ENCODE measurements at regions not wholly inside any gene's neighbourhood (a gene's known extent, or its start where the extent isn't known, plus 50 kb on each side); places are given as distances from the start of the nearest gene placed in this dataset.
A peak's percentile ranks its signal among the peaks of the same experiment; 100 is the strongest.
"Not testable (repeated sequence)": the region's sequence is repeated elsewhere in the genome, so short reads cannot be mapped to it uniquely, and the experiment has no call there.

DNA sequence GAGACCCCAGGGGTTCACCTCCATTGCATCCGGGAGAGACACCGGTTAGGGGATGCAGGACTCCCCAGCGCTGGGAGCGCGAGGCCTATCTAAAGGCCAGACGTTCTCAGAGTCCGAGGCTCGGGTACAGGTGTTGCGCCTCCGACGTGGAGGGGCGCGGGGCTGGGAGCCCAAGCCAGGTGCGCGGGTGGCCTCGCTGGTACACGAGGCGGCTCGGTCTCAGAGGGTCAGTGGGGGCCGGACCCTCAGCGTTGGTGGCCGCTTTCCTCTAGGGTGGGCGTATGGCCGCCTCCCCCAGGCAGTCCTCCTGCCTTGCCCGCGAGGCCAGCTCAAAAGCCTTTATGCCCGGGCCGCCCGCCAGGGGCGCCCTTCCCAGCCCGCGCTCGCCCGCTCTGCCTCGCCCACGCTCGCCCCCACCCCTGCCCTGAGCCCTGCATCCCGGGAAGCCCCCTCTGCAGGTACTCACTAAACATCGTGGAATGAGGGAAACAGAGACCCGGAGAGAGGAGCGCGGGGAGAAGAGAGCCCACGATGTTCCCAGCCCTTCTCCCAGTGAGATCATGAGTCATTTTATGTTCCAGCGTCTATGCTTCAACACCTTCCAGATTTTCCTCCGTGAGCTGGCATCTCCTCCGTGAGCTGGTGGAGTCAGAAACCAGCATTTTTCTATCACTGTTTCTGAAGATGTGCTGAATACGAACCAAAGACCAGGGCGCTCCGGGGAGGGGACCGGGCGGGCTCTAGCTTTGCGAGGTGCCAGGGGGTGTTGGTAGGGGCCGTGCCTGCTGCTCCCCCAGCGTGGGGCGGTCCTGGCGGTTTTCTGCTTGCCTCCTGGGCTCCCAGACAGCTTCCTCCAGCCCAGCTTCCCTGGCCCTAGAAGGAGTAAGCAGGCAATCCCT lies 73.8 kb downstream of the DIO3 start:
- peak; percentile 36 for DNase-seq (ENCODE audit: low spot score)

GRCh38 chr14:101635749-101636560 lies 74.7 kb downstream of the DIO3 start:
- no peak for DNase-seq (ENCODE audit: low spot score)

DNA sequence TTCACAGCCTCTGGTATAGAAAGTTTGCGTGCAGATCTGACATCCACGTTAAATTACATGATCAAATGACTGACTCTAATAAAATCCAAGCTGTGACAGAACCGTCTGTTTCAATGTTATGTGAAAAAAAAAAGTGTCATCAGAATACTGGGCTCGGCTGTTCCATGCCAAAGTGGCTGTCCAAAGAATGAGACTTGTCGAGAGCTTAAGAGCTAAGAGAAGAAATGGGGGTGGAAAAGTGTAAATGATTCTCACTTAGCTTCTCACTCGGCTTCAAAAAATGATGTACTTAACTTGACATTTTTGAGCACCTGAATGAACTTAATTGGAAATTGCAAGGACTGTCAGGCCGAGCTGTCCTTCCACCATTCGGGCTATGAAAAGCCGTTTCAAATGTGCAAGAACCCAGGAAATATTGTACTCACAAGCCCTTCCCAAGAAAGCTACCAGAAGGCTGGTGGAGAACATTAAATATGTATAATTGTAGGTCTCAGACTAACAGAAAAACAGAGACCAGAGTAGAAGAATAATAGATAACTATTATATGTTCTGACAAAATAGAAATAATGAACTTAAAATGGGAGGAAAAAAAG lies 78.0 kb downstream of the DIO3 start:
- DNase-seq (ENCODE audit: low spot score): no peak

DNA sequence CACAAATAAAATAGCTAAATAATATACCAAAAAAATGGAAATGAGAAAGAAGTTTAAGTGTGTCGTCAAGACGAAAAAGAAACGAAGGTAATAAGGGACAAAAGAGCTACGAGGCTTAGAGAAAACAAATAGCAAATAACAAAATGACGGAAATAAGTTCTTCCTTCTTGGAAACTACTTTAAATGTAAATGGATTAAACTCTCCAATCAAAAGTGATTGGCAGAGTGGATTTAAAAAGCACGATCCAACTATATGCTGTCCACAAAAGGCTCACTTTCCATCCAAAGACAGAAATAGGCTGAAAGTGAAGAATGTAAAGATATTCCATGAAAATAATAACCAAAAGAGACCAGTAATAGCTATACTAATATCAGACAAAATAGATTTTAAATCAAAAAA lies 82.4 kb downstream of the DIO3 start:
- DNase-seq (ENCODE audit: low spot score): no peak

DNA sequence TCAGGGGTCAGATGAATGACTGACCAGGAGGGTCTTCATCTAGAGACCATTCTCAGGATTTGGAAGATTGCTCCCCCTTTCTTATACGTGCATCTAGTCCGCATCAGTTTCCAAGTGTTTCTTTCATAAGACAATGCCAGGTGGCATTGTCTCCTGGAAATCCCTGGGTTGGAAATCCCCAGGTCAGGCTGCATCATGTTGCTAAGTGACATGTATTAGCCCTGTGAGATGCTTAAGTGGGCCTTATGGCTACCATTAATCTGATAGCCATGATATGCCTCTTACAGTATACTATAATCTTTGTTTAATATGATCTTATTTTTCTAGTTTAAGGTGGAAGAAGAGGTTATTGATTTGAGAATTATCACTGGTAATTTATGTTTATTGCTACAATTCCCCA lies 92.8 kb downstream of the DIO3 start:
- DNase-seq (ENCODE audit: low spot score): no peak

- no peak for DNase-seq (ENCODE audit: low spot score)
These were observed 96.1 kb downstream of the DIO3 start for GRCh38 chr14:101657372-101657771.

GRCh38 chr14:101665478-101666078 lies 95.9 kb upstream of the PPP2R5C start:
- DNase-seq (ENCODE audit: low spot score): peak; percentile 42

DNA sequence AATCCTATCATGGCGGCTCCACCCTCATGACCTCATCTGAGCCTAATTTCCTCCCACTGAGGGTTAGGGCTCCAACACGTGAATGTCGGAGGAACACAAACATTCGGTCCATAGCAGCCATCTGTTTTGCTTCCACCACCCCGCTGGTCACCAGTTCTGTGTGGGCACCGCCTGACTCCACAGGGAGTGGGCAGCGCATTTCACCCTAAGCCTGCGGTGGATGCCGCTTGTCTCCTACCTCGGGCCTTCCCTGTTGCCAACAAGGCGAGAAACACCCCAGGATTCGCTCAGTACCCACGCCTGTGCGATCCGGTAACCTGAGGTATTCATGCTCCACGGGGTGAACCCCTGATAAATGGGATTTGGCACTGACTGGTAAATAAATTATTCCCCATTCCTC lies 95.2 kb upstream of the PPP2R5C start:
- no peak for DNase-seq (ENCODE audit: low spot score)

- DNase-seq (ENCODE audit: low spot score): no peak
These were observed 91.9 kb upstream of the PPP2R5C start for GRCh38 chr14:101669629-101670028.

DNA sequence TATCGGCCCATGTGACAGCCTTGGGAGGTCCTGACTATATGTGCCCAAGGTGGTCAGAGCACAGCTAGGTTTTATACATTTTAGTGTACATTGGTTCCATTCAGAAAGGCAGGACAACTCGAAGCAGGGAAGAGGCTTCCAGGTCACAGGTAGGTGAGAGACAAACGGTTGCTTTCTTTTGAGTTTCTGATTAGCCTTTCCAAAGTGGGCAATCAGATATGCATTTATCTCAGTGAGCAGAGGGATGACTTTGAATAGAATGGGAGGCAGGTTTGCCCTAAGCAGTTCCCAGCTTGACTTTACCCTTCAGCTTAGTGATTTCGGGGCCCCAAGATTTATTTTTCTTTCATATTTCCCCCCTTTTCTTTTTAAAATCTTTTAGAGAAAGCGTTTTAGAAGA lies 87.6 kb upstream of the PPP2R5C start:
- no peak for DNase-seq (ENCODE audit: low spot score)

GRCh38 chr14:101675835-101676234 lies 85.7 kb upstream of the PPP2R5C start:
- DNase-seq (ENCODE audit: low spot score): not testable (repeated sequence)

DNA sequence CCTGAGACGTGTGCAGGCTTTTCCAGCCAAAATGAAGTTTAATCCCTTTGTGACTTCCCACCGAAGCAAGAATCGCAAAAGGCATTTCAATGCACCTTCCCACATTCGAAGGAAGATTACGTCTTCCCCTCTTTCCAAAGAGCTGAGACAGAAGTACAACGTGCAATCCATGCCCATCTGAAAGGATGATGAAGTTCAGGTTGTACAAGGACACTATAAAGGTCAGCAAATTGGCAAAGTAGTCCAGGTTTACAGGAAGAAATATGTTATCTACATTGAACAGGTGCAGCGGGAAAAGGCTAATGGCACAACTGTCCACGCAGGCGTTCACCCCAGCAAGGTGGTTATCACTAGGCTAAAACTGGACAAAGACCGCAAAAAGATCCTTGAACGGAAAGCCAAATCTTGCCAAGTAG lies 83.6 kb upstream of the PPP2R5C start:
- DNase-seq (ENCODE audit: low spot score): not testable (repeated sequence)

- no peak for DNase-seq (ENCODE audit: low spot score)
These were observed 79.7 kb upstream of the PPP2R5C start for GRCh38 chr14:101681795-101682194.

DNA sequence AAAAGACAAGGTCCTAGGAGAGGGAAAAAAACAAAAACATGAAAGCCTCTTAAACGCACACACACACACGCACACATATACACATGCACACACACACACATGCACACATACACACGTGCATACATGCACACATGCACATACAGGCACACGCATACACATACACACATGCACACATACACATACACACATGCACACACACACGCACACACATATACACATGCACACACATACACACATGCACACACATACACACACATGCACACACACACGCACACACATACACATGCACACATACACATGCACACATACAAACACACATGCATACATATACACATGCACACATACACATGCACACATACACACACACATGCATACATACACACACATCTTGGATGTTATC lies 78.1 kb upstream of the PPP2R5C start:
- no peak for DNase-seq (ENCODE audit: low spot score)

DNA sequence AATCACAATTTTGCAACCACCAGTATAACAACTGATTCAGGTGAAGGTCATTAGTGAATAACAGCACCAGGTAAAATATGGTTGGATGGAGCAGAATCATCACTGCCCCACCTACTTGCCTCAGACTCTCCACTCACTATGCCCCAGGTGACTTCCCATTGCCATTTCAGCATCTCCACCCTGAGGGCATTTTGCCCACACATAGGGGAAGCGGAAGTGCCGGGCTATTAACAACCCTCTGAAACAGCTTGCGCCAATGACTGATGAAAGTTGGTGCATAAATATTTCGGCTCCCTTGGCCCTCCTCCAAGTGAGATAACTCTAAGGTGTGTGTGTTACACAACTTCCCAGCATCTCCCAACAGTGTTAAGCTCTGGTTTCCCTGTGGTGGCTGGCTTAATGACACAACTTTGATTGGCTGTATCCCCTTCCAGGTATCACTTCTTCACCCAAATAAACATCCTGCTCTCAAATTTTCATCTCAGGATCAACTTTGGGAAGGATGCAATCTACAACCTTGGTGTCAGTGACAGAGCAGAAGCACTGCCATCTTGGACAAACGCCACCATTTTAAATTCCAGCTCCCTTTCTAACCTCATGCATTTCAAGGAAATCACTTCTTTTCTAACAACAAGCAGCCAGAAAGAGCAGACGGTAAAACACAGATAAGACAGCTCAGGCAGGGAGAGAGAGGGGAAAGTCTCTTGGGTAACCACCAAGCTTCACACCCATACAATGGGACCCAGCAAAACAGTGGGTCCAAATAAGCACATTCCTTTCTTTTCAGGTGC lies 73.6 kb upstream of the PPP2R5C start:
- no peak for DNase-seq (ENCODE audit: low spot score)

DNA sequence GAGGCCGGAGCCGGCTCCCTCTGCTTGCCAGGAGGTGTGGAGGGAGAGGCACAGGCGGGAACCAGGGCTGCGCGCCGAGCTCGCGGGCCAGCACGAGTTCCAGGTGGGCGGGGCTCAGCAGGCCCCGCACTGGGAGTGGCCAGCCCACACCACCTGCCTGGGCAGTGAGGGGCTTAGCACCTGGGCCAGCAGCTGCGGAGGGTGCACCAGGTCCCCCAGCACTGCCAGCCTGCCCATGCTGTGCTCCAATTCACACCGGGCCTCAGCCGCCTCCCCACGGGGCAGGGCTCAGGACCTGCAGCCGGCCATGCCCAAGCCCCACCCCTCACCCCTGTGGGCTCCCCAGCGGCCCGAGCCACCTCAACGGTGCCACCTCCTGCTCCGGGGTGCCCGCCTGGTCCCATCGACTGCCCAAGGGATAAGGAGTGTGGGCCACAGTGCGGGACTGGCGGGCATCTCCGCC lies 72.4 kb upstream of the PPP2R5C start:
- DNase-seq (ENCODE audit: low spot score): no peak

DNA sequence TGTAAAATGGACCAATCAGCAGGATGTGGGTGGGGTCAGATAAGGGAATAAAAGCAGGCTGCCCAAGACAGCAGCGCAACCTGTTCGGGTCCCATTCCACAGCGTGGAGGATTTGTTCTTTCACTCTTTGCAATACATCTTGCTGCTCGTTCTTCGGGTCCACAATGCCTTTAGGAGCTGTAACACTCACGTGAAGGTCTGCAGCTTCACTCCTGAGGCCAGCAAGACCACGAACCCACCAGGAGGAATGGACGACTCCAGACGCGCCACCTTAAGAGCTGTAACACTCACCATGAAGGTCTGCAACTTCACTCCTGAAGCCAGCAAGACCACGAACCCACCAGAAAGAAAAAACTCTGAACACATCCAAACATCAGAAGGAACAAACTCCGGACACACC lies 71.5 kb upstream of the PPP2R5C start:
- DNase-seq (ENCODE audit: low spot score): not testable (repeated sequence)

- no peak for DNase-seq (ENCODE audit: low spot score)
These were observed 65.8 kb upstream of the PPP2R5C start for GRCh38 chr14:101695659-101696058.

GRCh38 chr14:101704140-101704539 lies 57.4 kb upstream of the PPP2R5C start:
- no peak for DNase-seq (ENCODE audit: low spot score)

DNA sequence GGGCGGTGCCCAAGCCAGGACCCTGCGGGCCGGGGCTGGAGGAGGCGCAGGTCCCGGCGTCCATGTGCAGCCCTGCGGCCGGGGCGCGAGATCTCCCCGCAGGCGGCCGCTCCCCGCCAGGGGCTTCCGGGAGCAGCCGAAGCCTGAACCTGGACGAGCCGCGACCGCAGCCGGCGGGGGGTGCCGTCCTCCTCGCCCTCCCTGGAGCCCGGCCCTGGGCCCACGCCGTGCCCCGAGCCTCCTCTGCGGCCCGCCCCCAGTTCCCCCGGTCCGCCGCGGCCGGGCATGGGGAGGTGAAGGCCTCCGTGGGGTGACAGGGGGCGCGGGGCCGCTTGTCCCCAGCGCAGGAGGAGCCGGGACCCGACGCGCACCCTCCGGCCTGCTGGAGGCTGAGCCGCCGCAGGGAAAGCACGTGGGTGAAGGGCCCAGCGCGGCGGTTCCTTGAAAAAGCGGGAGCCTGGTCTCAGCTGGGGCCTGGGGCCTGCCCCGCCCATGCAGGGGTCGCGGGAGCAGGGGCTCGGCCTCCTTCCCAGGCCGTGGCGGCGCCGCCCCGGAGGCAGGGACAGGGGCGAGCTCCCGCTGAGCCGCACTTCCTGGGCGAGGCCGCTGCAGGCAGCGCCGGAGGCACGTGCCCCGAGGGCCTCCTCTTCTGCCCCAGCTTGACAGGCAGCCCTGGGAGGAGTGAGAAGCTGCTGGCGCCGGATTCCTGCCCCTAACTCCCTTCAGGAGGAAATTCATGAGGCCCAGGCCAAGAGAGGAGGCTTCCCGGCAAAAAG lies 55.6 kb upstream of the PPP2R5C start:
- DNase-seq (ENCODE audit: low spot score): no peak

All from Ammon's horn (tissue), 1 donor.